Ecto neural progenitor cell (in vitro differentiated cells): ENCODE measurements at regions not wholly inside any gene's neighbourhood (a gene's known extent, or its start where the extent isn't known, plus 50 kb on each side); places are given as distances from the start of the nearest gene placed in this dataset.

Experiments used
- DNase-seq: peaks from one replicate; pipeline ENCODE4 v3.0.0-alpha.2; 2018; ENCODE audit warnings: low spot score

GRCh38 chr15:85889956-85890619 lies 95.4 kb upstream of the KLHL25 start:
- no peak for DNase-seq

GRCh38 chr15:85890620-85890980 lies 95.9 kb upstream of the KLHL25 start:
- DNase-seq, result no peak

DNA sequence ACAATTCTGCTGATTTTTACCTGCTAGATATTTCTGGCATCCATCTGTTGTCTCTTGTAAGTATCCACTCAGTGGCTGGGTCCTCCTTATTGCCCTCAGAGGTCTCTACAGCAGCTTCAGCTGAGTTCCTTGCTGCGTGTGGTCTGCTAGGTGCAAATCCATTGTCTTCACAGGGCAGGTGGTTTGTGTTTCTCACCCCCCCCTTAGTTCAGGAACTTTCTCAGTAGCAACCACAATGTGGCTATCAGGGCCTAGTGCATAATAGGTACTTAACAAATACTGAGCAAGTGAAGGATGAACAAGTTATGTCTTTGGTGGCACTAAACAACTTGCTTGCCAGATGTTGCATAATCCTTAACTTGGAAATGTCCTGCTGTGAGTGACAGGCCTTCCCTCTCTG lies 96.7 kb upstream of the KLHL25 start:
- no peak for DNase-seq

GRCh38 chr15:85892232-85892631 lies 97.5 kb upstream of the KLHL25 start:
- DNase-seq, result no peak

DNA sequence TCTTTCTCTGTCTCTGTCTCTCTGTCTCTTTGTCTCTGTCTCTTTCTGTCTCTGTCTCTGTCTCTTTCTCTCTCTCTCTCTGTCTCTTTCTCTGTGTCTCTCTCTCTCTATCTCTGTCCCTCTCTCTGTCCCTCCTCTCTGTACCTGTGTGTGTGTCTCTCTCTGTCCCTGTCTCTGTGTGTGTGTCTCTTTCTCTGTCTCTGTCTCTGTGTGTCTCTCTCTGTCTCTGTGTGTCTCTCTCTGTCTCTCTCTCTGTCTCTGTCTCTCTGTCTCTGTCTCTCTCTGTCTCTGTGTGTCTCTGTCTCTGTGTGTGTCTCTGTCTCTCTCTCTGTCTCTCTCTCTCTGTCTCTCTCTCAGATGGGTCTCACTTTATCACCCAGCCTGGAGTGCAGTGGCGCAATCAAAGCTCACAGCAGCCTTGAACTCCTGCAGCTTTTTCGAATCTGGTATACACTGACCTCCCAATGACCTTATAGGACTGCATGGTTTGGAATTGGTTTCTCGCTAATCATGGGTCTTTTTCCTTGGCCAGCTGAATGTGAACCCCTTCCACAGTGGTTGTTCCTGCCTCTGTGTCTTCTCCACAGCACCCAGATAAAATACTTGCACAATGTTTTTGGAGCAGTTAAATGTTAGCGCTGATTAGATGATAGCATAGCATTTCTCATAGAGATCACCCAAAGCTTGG lies 102.6 kb upstream of the KLHL25 start:
- DNase-seq, result no peak

DNA sequence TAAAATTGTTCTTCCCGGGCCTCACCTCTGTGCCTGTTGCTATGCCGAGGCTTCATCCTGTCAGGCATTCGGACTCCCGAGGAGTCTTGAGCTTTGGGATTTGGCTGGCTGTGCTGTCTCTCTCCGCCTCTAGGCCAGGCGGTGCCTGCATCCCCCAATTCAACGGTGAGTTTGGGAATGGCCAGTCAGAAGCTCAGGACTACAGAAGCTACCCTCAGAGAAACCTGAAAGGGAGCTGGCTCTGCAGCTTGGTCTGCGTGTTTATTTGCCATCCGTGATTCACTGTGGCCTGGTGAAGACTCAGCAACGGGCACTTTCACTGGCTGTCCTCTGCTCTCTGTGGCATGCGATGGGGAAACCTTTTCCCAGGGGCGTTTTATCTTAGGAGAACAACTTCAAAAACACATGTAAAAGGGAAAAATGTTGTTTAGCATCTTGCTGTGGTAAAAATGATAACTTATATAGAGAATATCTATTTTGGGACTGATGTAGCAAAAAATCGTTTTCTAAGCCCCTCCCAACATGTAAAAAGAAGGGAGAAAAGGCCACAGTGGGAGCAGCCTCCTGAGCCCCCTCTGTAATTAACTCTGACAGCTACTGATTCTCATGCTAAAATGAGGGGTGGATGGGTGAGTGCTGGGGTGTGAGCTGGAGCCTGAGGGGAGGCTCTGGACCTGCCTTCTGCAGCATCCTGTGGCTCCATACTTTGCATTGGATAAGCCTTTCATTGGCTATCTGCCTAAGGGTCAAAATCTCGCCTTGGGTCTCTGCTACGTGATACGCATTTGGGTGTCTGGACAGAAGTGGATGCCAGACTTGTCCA lies 103.4 kb upstream of the KLHL25 start:
- DNase-seq, result peak; percentile 66

DNA sequence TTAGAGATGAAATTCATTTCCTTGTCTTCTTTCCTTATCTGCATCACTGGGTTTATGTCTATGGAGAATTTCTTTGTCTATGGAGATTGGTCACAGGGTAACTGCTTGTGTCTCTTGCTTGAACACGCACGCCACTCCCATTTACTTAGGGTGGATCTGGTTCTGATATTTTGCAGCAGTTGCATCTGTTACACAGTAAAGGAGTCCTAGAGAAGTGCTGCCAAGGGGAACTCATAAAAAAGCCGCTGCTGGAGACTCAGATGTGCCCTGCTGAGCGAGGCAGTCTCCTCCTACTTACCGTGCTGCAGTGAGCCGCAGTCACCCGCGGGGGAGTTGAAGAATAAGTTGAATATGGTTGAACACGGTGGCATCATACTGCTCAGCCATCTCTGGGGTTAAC lies 105.2 kb upstream of the KLHL25 start:
- no peak for DNase-seq

DNA sequence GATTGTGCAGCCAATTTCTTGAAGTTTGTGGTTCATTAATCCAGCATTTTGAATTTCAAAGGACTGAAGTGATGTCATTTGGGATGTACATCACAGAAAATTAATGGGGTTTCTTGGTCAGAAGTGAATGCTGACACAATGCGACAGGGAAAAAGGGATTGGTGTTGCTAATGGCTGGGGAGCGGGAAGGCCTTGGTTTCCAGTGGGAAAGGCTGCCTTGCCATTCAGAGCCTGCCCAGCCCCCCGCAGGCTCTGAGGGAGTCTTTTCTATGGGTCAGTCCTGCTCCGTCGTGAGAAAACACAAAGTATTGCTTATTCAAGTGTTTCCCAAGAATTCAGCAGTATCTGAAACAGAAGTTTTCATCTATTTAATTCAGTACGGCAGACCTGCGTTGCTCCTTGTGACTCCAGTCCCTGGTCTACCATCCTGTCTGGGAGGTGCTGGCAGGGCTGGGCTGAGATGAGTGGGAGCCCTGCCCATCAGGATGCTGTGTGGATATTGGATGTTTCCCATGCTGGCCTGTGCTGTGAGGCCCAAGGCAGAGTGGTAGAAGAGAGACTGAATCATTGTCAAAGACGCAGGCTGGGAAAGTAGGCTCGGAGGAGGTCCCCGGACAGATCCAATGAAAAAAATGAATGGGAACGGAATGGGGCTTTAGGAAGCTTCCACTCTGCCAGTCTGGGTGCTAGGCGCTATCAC lies 111.2 kb upstream of the KLHL25 start:
- no peak for DNase-seq

GRCh38 chr15:85906640-85907039 lies 111.9 kb upstream of the KLHL25 start:
- DNase-seq, result no peak

GRCh38 chr15:85910834-85911233 lies 116.1 kb upstream of the KLHL25 start:
- DNase-seq, result no peak

GRCh38 chr15:85913461-85913860 lies 118.7 kb upstream of the KLHL25 start:
- DNase-seq, result no peak

GRCh38 chr15:85920956-85921355 lies 126.2 kb upstream of the KLHL25 start:
- DNase-seq, result peak; percentile 56

DNA sequence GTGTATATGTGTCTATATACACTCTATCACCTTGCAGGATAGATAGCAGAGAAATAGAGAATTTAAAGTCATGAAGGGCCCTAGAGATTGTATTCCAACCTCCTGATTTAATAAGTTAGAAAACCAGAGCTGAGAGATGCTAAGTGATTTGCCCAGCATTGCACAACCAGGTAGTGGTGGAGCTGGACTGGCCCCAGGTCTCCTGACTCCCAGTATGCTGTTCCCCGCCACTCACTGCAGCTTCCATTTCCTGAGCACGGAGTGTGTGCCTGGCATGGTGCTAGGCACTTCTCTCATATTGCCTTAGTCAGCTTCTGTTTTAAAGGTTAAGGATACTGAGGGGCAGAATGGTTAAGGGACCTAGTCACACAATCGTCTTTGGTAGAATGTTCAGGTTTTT lies 129.4 kb upstream of the KLHL25 start:
- DNase-seq, result no peak

DNA sequence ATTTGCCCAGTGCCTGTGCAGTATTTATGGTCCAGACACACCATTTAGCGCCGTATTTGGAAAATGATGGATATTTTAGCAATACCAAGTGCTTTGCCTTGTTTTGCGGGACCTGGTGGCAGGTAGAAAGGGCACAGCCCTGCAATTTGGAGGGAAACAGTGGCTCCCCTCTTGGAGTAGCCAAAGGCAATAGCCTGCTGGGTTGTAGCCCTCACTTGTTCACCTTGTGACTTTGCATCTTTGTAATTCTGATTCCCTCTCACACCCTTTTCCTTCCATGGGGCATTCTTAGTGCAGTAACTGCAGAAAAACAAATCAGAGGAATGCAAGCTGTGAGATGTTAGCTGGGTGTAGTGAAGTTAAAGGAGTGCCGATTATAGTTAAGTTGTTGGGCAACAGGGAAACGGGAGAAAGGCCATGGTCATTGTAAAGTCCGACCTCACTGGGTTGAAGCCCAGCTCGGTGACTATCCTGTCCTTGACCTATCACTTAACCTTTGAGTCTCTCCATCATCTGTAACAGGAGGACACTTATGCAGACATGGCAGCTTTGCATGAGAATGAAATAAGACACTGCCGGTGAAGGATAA lies 131.0 kb upstream of the KLHL25 start:
- no peak for DNase-seq

- no peak for DNase-seq
Observed at GRCh38 chr15:85926834-85927233, 132.1 kb upstream of the KLHL25 start.

DNA sequence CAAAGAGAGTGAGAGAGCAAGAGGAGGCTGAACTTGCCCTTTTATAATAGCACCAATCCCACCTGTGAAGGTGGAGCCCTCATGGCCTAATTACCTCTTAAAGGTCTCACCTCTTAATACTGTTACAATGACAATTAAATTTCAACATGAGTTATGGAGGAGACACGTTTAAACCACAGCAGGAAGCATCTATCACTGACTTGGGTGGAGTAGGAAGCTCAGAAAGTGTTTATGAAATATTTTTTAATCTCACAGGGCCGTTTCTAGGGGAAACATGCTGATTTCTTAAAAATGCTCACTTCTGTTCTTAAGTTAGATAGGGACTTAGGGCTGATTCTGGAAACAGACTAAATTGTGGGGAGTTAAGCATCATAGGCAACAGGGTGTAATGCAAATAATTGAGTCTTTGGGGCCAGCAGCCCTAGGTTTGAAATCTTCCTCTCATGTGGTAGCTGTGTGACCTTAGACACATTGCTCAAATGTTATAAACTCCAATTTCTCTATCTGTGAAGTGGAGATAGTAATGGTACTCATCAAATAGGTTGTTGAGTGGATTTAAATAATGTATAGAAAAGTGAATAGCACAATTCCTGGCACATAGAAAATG lies 133.3 kb upstream of the KLHL25 start:
- no peak for DNase-seq

DNA sequence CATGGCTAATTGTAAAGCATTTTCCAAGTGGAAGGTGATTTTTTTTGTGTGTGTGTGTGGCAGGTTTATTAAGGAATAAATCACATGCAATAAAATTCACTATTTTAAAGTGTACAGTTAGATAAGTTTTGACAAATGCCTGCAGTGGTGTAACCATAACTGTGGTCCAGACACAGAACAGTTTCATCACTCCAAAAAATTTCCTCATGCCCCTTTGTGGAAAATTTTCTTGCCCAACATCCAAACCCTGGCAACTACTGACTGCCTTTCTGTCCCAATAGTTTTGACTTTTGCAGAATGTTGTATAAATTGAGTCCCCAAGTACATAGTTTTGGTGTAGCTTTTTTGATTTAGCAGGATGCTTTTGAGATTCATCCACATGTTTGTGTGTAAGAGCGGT lies 135.1 kb upstream of the KLHL25 start:
- DNase-seq, result no peak

DNA sequence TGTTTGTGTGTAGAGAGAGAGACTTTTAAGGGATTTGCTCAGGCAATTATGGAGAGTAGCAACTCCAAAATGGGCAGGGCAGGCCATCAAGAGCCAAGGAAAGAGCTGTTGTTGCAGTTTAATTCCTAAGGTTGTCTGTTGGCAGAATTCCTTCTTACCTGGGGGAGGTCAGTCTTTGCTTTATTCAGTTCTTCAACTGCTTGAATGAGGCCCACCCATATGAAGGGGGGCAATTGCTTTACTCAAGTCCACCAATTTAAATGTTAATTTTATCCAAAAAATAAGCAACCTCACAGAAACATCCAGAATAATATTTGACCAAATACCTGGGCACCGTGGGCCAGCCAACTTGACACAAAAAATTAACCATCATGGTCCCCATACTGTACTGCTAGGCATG lies 137.7 kb upstream of the KLHL25 start:
- no peak for DNase-seq

GRCh38 chr15:85934691-85935090 lies 140.0 kb upstream of the KLHL25 start:
- no peak for DNase-seq

DNA sequence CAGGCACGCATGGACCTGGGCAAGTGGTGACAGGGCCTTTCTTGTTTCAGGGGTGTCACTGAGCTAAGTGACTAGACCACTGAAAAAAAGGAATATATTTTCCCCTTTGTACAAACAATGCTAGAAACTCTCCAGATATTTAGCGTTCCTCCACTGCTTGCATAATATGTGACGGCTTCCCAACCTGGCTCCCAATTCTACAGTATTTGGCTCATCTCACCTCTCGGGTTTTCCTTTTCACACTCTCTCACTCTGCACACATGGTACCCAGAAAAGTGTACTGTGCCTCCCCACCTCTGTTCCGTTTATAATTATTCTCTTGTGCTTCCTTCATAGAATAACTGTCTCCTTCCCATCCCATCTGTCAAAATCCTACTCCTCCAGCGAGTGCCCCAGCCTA lies 140.5 kb upstream of the KLHL25 start:
- DNase-seq, result no peak

- DNase-seq, result no peak
Observed at GRCh38 chr15:85937661-85938060, 142.0 kb upstream of the AGBL1 start.
